GM12878 (cell line): ENCODE measurements at regions not wholly inside any gene's neighbourhood (a gene's known extent, or its start where the extent isn't known, plus 50 kb on each side); places are given as distances from the start of the nearest gene placed in this dataset.

ENCODE experiments used
- ATAC-seq: fragments of 200-7000 bp; cut with Tn5 transposase; 3 replicates; pipeline ENCODE4 v1.9.1; 2020; ENCODE audit warnings: mild to moderate bottlenecking, moderate library complexity
- BruUV-seq: library from RNA; stranded (reverse); fragments of 400-500 nt; replicated peaks from 2 replicates; lab custom pipeline; 2021; lab: Mats Ljungman, UMichigan
- CTCF ChIA-PET: fragments of 300-600 bp; sonication (Branson Sonifier 250); formaldehyde crosslinking; extraction: SDS; loops from one replicate; lab custom pipeline; 2021; ENCODE audit warnings: inconsistent platforms; lab: Yijun Ruan, JAX
- POLR2A ChIA-PET: fragments of 350-600 bp; formaldehyde crosslinking; extraction: SDS; loops from one replicate; lab custom pipeline; 2021; ENCODE audit warnings: inconsistent platforms; lab: Charles Lee
- RAD21 ChIA-PET: fragments of 300-600 bp; sonication (Branson Sonifier 250); formaldehyde crosslinking; loops from one replicate; lab custom pipeline; 2023; ENCODE audit warnings: antibody characterized with exemption; ENCODE audit not compliant: unreplicated experiment; lab: Charles Lee
- SMC1A ChIA-PET: fragments of 300-600 bp; sonication (Branson Sonifier 250); formaldehyde crosslinking; loops from one replicate; lab custom pipeline; 2023; ENCODE audit not compliant: unreplicated experiment, uncharacterized antibody; lab: Charles Lee
- DNase-seq: peaks from one replicate; pipeline ENCODE4 v3.0.0-alpha.2; 2011; ENCODE audit warnings: low read depth, low spot score
- FAIRE-seq: peaks from 3 replicates; lab custom pipeline; 2011; peaks lifted over from hg19 to GRCh38; lab: Jason Lieb, UNC
- H2AFZ ChIP-seq: 2 replicates; pipeline ENCODE4 v1.6.0; 2011; ENCODE audit warnings: low read depth, low read length, control low read depth; ENCODE audit not compliant: control insufficient read depth
- H3K27ac ChIP-seq: 2 replicates; pipeline ENCODE4 v1.5.1; 2011; ENCODE audit warnings: control low read depth; ENCODE audit not compliant: control insufficient read depth, insufficient read depth
- H3K27me3 ChIP-seq, 2 experiments: replicated peaks in 1 of 2; 2 replicates each; pipeline versions ENCODE4 v1.6.0 to v1.6.1; 2011; ENCODE audit warnings: low read length in 1 of 2; ENCODE audit not compliant: control insufficient read depth in 2 of 2, insufficient read depth in 2 of 2
- H3K36me3 ChIP-seq, 2 experiments: 2 replicates each; pipeline ENCODE4 v1.5.1; 2011; ENCODE audit warnings: low read length in 1 of 2; ENCODE audit not compliant: control insufficient read depth in 2 of 2, insufficient read depth in 2 of 2
- H3K4me1 ChIP-seq: 2 replicates; pipeline ENCODE4 v1.6.1; 2011; ENCODE audit warnings: mild to moderate bottlenecking, low read length, moderate library complexity, mixed read lengths; ENCODE audit not compliant: control insufficient read depth, insufficient read depth
- H3K4me2 ChIP-seq: 2 replicates; pipeline ENCODE4 v1.6.0; 2011; ENCODE audit warnings: control low read depth; ENCODE audit not compliant: control insufficient read depth, insufficient read depth
- H3K4me3 ChIP-seq: fragments of 200-600 bp; sonication (generic); 2 replicates; pipeline ENCODE4 v1.5.1; 2016
- H3K79me2 ChIP-seq: 2 replicates; pipeline ENCODE4 v1.6.0; 2011; ENCODE audit warnings: low read length; ENCODE audit not compliant: control insufficient read depth, insufficient read depth
- H3K9ac ChIP-seq: 2 replicates; pipeline ENCODE4 v1.8.0; 2011; ENCODE audit warnings: low read length, control low read depth, mixed read lengths; ENCODE audit not compliant: control insufficient read depth, insufficient read depth
- H3K9me3 ChIP-seq: replicated peaks from 3 replicates; pipeline ENCODE4 v1.5.1; 2011; ENCODE audit warnings: mild to moderate bottlenecking, low read length; ENCODE audit not compliant: control insufficient read depth, insufficient read depth
- H4K20me1 ChIP-seq: 2 replicates; pipeline ENCODE4 v1.6.0; 2011; ENCODE audit not compliant: control insufficient read depth, insufficient read depth
- BCL11A ChIP-seq: IDR thresholded peaks from 2 replicates; pipeline ENCODE4 v1.6.1; 2011; ENCODE audit warnings: low read depth, low read length
- EZH2 ChIP-seq: IDR thresholded peaks from 2 replicates; pipeline ENCODE4 v1.6.1; 2012; ENCODE audit warnings: low read depth, mild to moderate bottlenecking, control low read depth, inconsistent platforms, low read length, borderline replicate concordance; ENCODE audit not compliant: control insufficient read depth
- HCFC1 ChIP-seq: fragments of 150-350 bp; IDR thresholded peaks from 2 replicates; pipeline ENCODE4 v1.6.1; 2014; ENCODE audit warnings: low read length
- MEF2A ChIP-seq: IDR thresholded peaks from 2 replicates; pipeline ENCODE4 v1.6.1; 2011; ENCODE audit warnings: low read depth, mild to moderate bottlenecking, low read length, moderate library complexity; ENCODE audit not compliant: insufficient read depth
- NFYA ChIP-seq: IDR thresholded peaks from 2 replicates; pipeline ENCODE4 v1.6.1; 2011; ENCODE audit warnings: low read depth, mild to moderate bottlenecking, low read length, improper control_type of control experiment, borderline replicate concordance
- NR2C2 ChIP-seq: IDR thresholded peaks from 2 replicates; pipeline ENCODE4 v1.6.1; 2011; ENCODE audit warnings: borderline replicate concordance, low read depth; ENCODE audit not compliant: control insufficient read depth, insufficient read length
- PML ChIP-seq: IDR thresholded peaks from 2 replicates; pipeline ENCODE4 v1.6.1; 2012; ENCODE audit warnings: low read length, inconsistent platforms
- STAT3 ChIP-seq: IDR thresholded peaks from 2 replicates; pipeline ENCODE4 v1.6.1; 2011; ENCODE audit warnings: low read depth, low read length, improper control_type of control experiment
- ZZZ3 ChIP-seq: IDR thresholded peaks from 2 replicates; pipeline ENCODE4 v1.6.1; 2011; ENCODE audit warnings: low read depth; ENCODE audit not compliant: control insufficient read depth, insufficient read length
- WGBS: methylation state at CpG from one replicate; pipeline ENCODE4 v1.1.6; 2016; ENCODE audit warnings: low lambda C conversion rate; ENCODE audit not compliant: insufficient replicate concordance, insufficient coverage; ENCODE audit errors: missing lambda C conversion rate; 5-methylcytosine and 5-hydroxymethylcytosine counted together
- in situ Hi-C: fragments of 300-500 bp; cut with MboI; formaldehyde crosslinking; loops from 9 replicates; pipeline ENCODE4 v1.14.3; 2018; ENCODE audit warnings: mixed read lengths
- intact Hi-C: fragments of 100-400 bp; cut with micrococcal nuclease; formaldehyde crosslinking; loops from one replicate; pipeline ENCODE4 v1.14.2; 2022; ENCODE audit not compliant: unreplicated experiment
- TF ChIP-seq, protein P1 (sequence below): fragments of 450-650 bp; IDR thresholded peaks from 2 replicates; pipeline ENCODE4 v1.6.1; 2017; ENCODE audit warnings: low read depth, mild to moderate bottlenecking, moderate library complexity

DNA sequence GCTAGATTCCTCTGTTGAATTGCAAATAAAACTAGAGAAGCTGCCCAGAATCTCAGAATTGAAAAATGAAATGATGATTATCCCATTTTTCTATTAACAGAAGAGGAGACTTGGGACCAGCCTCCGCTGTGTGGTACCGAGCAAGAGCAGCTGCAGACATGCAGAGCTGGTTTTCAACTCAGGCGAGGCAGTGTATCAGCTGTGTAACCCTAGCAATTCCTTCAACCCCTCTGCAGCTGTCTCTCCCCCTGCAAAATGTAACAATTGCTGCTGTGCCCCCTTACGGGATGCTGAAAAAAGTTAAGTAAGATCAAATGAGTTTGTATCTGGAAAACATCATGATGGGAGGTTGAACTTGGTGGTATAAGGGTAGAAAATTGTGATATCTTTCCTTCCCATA lies 98.5 kb upstream of the C3orf80 start:
- SMC1A ChIA-PET = interaction anchor here (1.0 kb wide), 1 partner anchor 9 kb away, joined by 3 read pairs; no protein-coding TSS in a partner anchor
- intact Hi-C loops (no loop called here), in situ Hi-C loops (no loop called here)
- ATAC-seq (no peak), DNase-seq (no peak), FAIRE-seq (no peak)
- Histone ChIP-seq H3K4me3 (no peak overlapping the region), H3K9me3 (no peaks in the 10 kb centered on the region), H3K4me2 (no peak overlapping the region), H3K9ac (no peak overlapping the region), H3K79me2 (no peaks in the 10 kb centered on the region), H3K36me3 (no peaks in the 10 kb centered on the region), H3K4me1 (peaks cover 10% of the 10 kb centered on the region; the same call in 1 of the 2 replicates), H3K27me3 (no peaks in the 10 kb centered on the region), H2AFZ (no peak overlapping the region), H4K20me1 (no peaks in the 10 kb centered on the region), H3K27ac (no peak overlapping the region)
- BruUV-seq = no TSS peak
- CTCF ChIA-PET = interaction anchor here (1.1 kb wide), 1 partner anchor 242 kb away, joined by 3 read pairs; no protein-coding TSS in a partner anchor
- TF ChIP-seq STAT3 (no peak), NR2C2 (no peak), MEF2A (no peak), NFYA (no peak), ZZZ3 (no peak), BCL11A (no peak), PML (no peak), HCFC1 (no peak), EZH2 (no peak)
- TF ChIP-seq, protein P1, sequence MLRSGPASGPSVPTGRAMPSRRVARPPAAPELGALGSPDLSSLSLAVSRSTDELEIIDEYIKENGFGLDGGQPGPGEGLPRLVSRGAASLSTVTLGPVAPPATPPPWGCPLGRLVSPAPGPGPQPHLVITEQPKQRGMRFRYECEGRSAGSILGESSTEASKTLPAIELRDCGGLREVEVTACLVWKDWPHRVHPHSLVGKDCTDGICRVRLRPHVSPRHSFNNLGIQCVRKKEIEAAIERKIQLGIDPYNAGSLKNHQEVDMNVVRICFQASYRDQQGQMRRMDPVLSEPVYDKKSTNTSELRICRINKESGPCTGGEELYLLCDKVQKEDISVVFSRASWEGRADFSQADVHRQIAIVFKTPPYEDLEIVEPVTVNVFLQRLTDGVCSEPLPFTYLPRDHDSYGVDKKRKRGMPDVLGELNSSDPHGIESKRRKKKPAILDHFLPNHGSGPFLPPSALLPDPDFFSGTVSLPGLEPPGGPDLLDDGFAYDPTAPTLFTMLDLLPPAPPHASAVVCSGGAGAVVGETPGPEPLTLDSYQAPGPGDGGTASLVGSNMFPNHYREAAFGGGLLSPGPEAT = no peak
- WGBS = 63% methylated on average over 4 of the region's 4 CpGs
- RAD21 ChIA-PET = no interaction called here
- POLR2A ChIA-PET = no interaction called here
